ENCODE measurements at regions not wholly inside any gene's neighbourhood (a gene's known extent, or its start where the extent isn't known, plus 50 kb on each side); places are given as distances from the start of the nearest gene placed in this dataset.

DNA sequence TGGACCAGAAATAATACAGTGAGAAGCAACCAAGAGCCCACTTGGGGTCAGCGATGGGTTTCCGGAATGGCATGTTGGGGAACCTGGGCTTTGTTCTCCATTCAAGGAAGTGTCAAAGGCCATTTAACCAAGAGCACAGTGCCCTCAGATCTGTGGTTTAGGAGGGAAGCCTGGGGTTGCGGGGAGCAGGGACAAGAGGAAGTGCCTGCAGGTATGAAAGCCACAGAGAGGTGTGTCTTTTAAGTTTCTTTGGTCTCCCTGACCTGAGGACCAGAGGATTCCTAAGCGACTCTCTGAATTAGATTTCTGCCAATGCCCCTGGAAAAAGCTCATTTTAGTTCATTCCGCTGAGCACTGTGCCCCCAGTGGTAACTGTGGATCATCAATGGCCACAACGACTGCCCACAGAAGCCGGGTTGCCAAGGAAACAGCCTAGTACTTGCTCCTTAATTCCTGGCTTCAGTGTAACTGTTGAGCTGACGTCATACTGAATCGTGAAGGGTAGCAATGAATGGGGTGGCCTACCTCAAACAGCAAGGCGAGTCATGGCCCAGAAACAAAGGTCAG lies 107.3 kb upstream of the SPIN1 start:
- no peak for DNase-seq
- H3K27ac ChIP-seq (ENCODE audit: low read length) = no peak overlapping the region
- WGBS (ENCODE audit: insufficient coverage, low lambda C conversion rate) = no CpG with 5 or more reads among the region's 10 CpGs
- no peaks in the 10 kb centered on the region for H3K4me1 ChIP-seq (ENCODE audit: control insufficient read depth, insufficient read depth, low read length)
- no peaks in the 10 kb centered on the region for H3K27me3 ChIP-seq (ENCODE audit: control insufficient read depth, insufficient read depth, low read length)
- H3K9me3 ChIP-seq (ENCODE audit: control insufficient read depth, low read depth, low read length) = peaks cover 11% of the 10 kb centered on the region
- no peak overlapping the region for H3K4me3 ChIP-seq (ENCODE audit: low read length)
- no peaks in the 10 kb centered on the region for H3K36me3 ChIP-seq (ENCODE audit: control insufficient read depth, insufficient read depth, low read length)

GRCh38 chr9:88278036-88278435 lies 110.2 kb upstream of the SPIN1 start:
- Histone ChIP-seq H3K4me1 (ENCODE audit: control insufficient read depth, insufficient read depth, low read length) (no peaks in the 10 kb centered on the region), H3K27ac (ENCODE audit: low read length) (no peak overlapping the region), H3K27me3 (ENCODE audit: control insufficient read depth, insufficient read depth, low read length) (no peaks in the 10 kb centered on the region), H3K9me3 (ENCODE audit: control insufficient read depth, low read depth, low read length) (peaks cover 5% of the 10 kb centered on the region), H3K4me3 (ENCODE audit: low read length) (no peak overlapping the region), H3K36me3 (ENCODE audit: control insufficient read depth, insufficient read depth, low read length) (no peaks in the 10 kb centered on the region)
- no peak for DNase-seq
- WGBS (ENCODE audit: insufficient coverage, low lambda C conversion rate) = no CpG with 5 or more reads among the region's 12 CpGs

DNA sequence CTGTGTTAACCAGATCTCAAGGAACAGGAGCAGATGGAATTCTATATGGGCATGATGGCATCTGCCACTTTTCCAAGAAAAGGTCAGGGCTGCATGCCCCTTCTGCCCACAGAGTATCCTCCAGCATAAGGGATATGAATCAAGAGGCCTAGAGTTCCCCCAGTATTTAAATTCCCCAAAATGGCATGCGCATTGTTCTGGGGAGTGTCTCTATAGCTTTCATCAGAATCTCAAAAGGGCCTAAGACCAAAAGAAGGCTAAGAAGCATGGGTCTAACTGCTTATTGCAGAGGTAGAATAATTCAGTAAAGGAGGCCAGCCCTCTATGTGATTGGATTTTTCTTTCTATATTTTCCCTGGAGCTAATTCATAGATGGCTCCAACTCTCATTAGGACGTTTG lies 114.2 kb upstream of the SPIN1 start:
- H3K36me3 ChIP-seq (ENCODE audit: control insufficient read depth, insufficient read depth, low read length) = no peaks in the 10 kb centered on the region
- H3K4me1 ChIP-seq (ENCODE audit: control insufficient read depth, insufficient read depth, low read length) = no peaks in the 10 kb centered on the region
- no CpG with 5 or more reads among the region's 2 CpGs for WGBS (ENCODE audit: insufficient coverage, low lambda C conversion rate)
- H3K27ac ChIP-seq (ENCODE audit: low read length) = no peak overlapping the region
- no peaks in the 10 kb centered on the region for H3K9me3 ChIP-seq (ENCODE audit: control insufficient read depth, low read depth, low read length)
- H3K27me3 ChIP-seq (ENCODE audit: control insufficient read depth, insufficient read depth, low read length) = no peaks in the 10 kb centered on the region
- no peak for DNase-seq
- H3K4me3 ChIP-seq (ENCODE audit: low read length) = no peak overlapping the region

DNA sequence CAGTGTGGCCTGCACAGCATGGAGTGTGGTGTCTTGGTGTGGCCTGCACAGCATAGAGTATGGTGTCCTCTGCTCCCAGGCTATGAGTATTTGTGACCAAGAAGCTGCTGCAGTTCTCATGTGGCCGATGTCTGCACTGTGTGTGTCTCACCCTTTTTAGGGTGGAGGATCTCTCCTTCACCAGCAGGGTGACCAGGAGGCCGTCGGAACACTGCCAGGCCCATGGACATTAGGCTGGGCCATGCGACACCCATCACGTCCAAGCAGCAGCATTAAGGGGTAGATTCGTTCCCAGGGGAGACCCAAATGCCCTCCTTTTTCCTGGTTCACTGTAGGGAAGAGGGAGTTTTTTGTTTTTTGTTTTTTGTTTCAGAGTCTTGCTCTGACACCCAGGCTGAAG lies 115.3 kb upstream of the SPIN1 start:
- Histone ChIP-seq H3K9me3 (ENCODE audit: control insufficient read depth, low read depth, low read length) (no peaks in the 10 kb centered on the region), H3K27ac (ENCODE audit: low read length) (no peak overlapping the region), H3K27me3 (ENCODE audit: control insufficient read depth, insufficient read depth, low read length) (no peaks in the 10 kb centered on the region), H3K36me3 (ENCODE audit: control insufficient read depth, insufficient read depth, low read length) (no peaks in the 10 kb centered on the region), H3K4me3 (ENCODE audit: low read length) (no peak overlapping the region), H3K4me1 (ENCODE audit: control insufficient read depth, insufficient read depth, low read length) (no peaks in the 10 kb centered on the region)
- no peak for DNase-seq
- WGBS (ENCODE audit: insufficient coverage, low lambda C conversion rate) = 100% methylated on average over 1 of the region's 6 CpGs

- Histone ChIP-seq H3K4me1 (ENCODE audit: control insufficient read depth, insufficient read depth, low read length) (no peaks in the 10 kb centered on the region), H3K4me3 (ENCODE audit: low read length) (no peak overlapping the region), H3K9me3 (ENCODE audit: control insufficient read depth, low read depth, low read length) (no peaks in the 10 kb centered on the region), H3K36me3 (ENCODE audit: control insufficient read depth, insufficient read depth, low read length) (no peaks in the 10 kb centered on the region), H3K27me3 (ENCODE audit: control insufficient read depth, insufficient read depth, low read length) (no peaks in the 10 kb centered on the region), H3K27ac (ENCODE audit: low read length) (no peak overlapping the region)
- DNase-seq = no peak
- no CpG with 5 or more reads among the region's 3 CpGs for WGBS (ENCODE audit: insufficient coverage, low lambda C conversion rate)
Measured at GRCh38 chr9:88270413-88270812, 117.8 kb upstream of the SPIN1 start.

GRCh38 chr9:88268886-88269285 lies 119.4 kb upstream of the SPIN1 start:
- no peaks in the 10 kb centered on the region for H3K4me1 ChIP-seq (ENCODE audit: control insufficient read depth, insufficient read depth, low read length)
- no peaks in the 10 kb centered on the region for H3K36me3 ChIP-seq (ENCODE audit: control insufficient read depth, insufficient read depth, low read length)
- H3K9me3 ChIP-seq (ENCODE audit: control insufficient read depth, low read depth, low read length) = no peaks in the 10 kb centered on the region
- H3K4me3 ChIP-seq (ENCODE audit: low read length) = no peak overlapping the region
- no peaks in the 10 kb centered on the region for H3K27me3 ChIP-seq (ENCODE audit: control insufficient read depth, insufficient read depth, low read length)
- H3K27ac ChIP-seq (ENCODE audit: low read length) = no peak overlapping the region
- no peak for DNase-seq

- Histone ChIP-seq H3K27ac (ENCODE audit: low read length) (no peak overlapping the region), H3K9me3 (ENCODE audit: control insufficient read depth, low read depth, low read length) (no peaks in the 10 kb centered on the region), H3K36me3 (ENCODE audit: control insufficient read depth, insufficient read depth, low read length) (no peaks in the 10 kb centered on the region), H3K27me3 (ENCODE audit: control insufficient read depth, insufficient read depth, low read length) (no peaks in the 10 kb centered on the region), H3K4me1 (ENCODE audit: control insufficient read depth, insufficient read depth, low read length) (no peaks in the 10 kb centered on the region), H3K4me3 (ENCODE audit: low read length) (no peak overlapping the region)
- no peak for DNase-seq
- 63% methylated on average over 3 of the region's 4 CpGs for WGBS (ENCODE audit: insufficient coverage, low lambda C conversion rate)
Measured at GRCh38 chr9:88267283-88267682, 121.0 kb upstream of the SPIN1 start.

DNA sequence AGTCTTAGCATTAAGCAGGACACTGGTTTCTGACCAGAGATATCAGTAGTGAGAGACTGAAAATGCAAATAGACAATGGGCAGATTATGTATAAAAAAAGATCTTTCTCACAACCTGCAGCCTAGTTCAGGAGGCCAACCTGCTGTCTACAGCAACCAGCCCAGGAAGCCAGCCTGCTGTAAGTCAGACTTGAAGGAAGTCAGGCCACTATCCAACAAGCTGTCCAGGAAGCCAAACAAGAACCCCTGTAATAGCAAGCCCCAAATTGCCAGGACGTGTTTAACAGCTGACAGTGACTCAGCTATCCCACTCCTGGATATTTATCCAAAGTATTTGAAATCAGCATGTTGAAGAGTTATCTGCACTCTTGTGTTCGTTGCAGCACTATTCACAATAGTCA lies 121.8 kb upstream of the SPIN1 start:
- no peaks in the 10 kb centered on the region for H3K27me3 ChIP-seq (ENCODE audit: control insufficient read depth, insufficient read depth, low read length)
- no peak overlapping the region for H3K27ac ChIP-seq (ENCODE audit: low read length)
- DNase-seq = no peak
- H3K4me1 ChIP-seq (ENCODE audit: control insufficient read depth, insufficient read depth, low read length) = no peaks in the 10 kb centered on the region
- H3K9me3 ChIP-seq (ENCODE audit: control insufficient read depth, low read depth, low read length) = no peaks in the 10 kb centered on the region
- H3K36me3 ChIP-seq (ENCODE audit: control insufficient read depth, insufficient read depth, low read length) = no peaks in the 10 kb centered on the region
- H3K4me3 ChIP-seq (ENCODE audit: low read length) = no peak overlapping the region
- no CpG with 5 or more reads among the region's 2 CpGs for WGBS (ENCODE audit: insufficient coverage, low lambda C conversion rate)

- Histone ChIP-seq H3K9me3 (ENCODE audit: control insufficient read depth, low read depth, low read length) (no peaks in the 10 kb centered on the region), H3K27ac (ENCODE audit: low read length) (no peak overlapping the region), H3K4me1 (ENCODE audit: control insufficient read depth, insufficient read depth, low read length) (peaks cover 12% of the 10 kb centered on the region), H3K4me3 (ENCODE audit: low read length) (no peak overlapping the region), H3K27me3 (ENCODE audit: control insufficient read depth, insufficient read depth, low read length) (no peaks in the 10 kb centered on the region), H3K36me3 (ENCODE audit: control insufficient read depth, insufficient read depth, low read length) (no peaks in the 10 kb centered on the region)
- no CpG with 5 or more reads among the region's 3 CpGs for WGBS (ENCODE audit: insufficient coverage, low lambda C conversion rate)
- no peak for DNase-seq
Measured at GRCh38 chr9:88259001-88259400, 120.7 kb upstream of the SPATA31C2 start.

DNA sequence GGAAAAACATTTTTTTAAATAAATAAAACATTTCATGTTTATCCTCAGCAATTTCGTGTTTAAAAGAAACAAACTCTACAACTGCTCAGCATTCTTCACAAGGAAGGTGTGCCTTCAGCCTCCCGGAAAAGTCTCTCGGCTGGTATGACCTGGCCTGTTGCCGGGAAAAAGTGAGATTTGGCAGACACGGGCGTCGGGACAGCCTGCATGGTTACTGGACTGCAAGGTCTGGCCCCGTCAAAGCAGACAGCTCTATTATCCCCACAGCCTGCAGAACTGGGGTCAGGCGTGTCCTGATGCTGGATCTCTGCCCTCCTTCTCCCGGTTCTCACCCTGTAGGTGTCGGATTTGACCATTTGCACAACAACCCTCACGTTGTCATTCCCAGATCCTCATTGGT lies 120.3 kb upstream of the SPATA31C2 start:
- no peak overlapping the region for H3K4me3 ChIP-seq (ENCODE audit: low read length)
- H3K4me1 ChIP-seq (ENCODE audit: control insufficient read depth, insufficient read depth, low read length) = peaks cover 12% of the 10 kb centered on the region
- peak overlapping the region; percentile 53 for H3K27ac ChIP-seq (ENCODE audit: low read length)
- no peaks in the 10 kb centered on the region for H3K9me3 ChIP-seq (ENCODE audit: control insufficient read depth, low read depth, low read length)
- H3K27me3 ChIP-seq (ENCODE audit: control insufficient read depth, insufficient read depth, low read length) = no peaks in the 10 kb centered on the region
- 71% methylated on average over 4 of the region's 12 CpGs for WGBS (ENCODE audit: insufficient coverage, low lambda C conversion rate)
- no peaks in the 10 kb centered on the region for H3K36me3 ChIP-seq (ENCODE audit: control insufficient read depth, insufficient read depth, low read length)
- no peak for DNase-seq

- Histone ChIP-seq H3K27ac (ENCODE audit: low read length) (peak overlapping the region; percentile 53), H3K9me3 (ENCODE audit: control insufficient read depth, low read depth, low read length) (no peaks in the 10 kb centered on the region), H3K4me1 (ENCODE audit: control insufficient read depth, insufficient read depth, low read length) (peaks cover 12% of the 10 kb centered on the region), H3K4me3 (ENCODE audit: low read length) (no peak overlapping the region), H3K27me3 (ENCODE audit: control insufficient read depth, insufficient read depth, low read length) (no peaks in the 10 kb centered on the region), H3K36me3 (ENCODE audit: control insufficient read depth, insufficient read depth, low read length) (no peaks in the 10 kb centered on the region)
- no CpG with 5 or more reads among the region's 2 CpGs for WGBS (ENCODE audit: insufficient coverage, low lambda C conversion rate)
- peak; percentile 45 to 50 for DNase-seq
Measured at GRCh38 chr9:88258024-88258423, 119.7 kb upstream of the SPATA31C2 start.
